ENCODE measurements at regions not wholly inside any gene's neighbourhood (a gene's known extent, or its start where the extent isn't known, plus 50 kb on each side); places are given as distances from the start of the nearest gene placed in this dataset.
"Not testable (repeated sequence)": the region's sequence is repeated elsewhere in the genome, so short reads cannot be mapped to it uniquely, and the experiment has no call there.

DNA sequence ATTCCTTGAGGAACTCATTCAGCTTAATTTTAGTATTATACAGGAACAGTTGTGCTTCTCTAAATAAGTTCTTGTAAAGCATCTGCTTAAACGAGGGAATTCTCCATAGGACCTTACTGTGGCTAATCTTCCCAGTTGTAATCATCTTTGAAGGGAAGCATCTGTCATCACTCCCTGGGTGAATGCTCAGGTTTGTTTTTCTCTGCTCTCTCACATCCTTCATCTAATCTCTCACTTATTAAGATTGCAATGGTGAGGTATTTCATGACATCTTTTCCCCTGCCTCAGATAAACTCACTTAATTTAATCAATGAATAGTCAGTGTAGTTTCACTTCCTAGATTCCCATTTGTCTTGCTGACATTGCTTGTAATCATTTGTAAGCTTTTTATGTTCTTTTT, 121.8 kb upstream of the ADAMTS3 start:
- H3K27ac Mint-ChIP-seq = no peak overlapping the region

DNA sequence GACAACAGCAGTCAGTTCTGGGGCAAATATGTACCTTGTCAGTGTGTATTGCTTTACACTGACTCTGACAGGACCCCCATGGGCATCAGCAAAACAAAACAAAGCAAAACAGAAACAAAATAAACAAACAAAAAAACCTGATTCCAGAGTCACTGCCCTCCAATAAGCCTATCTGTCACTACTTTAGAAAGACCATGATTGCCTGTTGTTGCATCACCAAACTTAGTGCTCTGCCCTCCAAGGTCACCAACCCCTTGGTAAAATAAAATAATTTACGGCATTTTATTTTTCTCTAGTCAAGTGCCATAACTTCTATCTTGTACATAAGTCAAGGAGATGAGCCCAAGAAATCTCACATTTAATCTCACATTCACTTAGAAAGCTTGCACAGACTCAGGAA, 120.9 kb upstream of the ADAMTS3 start:
- Histone ChIP-seq H3K36me3 (replicated peaks in 1 of 2; ENCODE audit: control extremely low read depth in 1 of 2, control insufficient read depth in 1 of 2, extremely low read depth in 1 of 2, insufficient read depth in 2 of 2, low read length in 1 of 2) (no peaks in the 10 kb centered on the region), H3K4me2 (replicated peaks; ENCODE audit: low read depth, low read length, poor library complexity, severe bottlenecking) (no peak overlapping the region), H2AFZ (ENCODE audit: insufficient read depth, low read depth, low read length, poor library complexity, severe bottlenecking) (no peak overlapping the region), H3K9me3 (ENCODE audit: control extremely low read depth in 1 of 3, control insufficient read depth in 2 of 3, insufficient read depth in 1 of 3, low read length in 2 of 3) (no peaks in the 10 kb centered on the region), H3K27ac (ENCODE audit: low read length in 2 of 2) (no peak overlapping the region), H3K79me2 (ENCODE audit: control insufficient read depth, insufficient read depth, low read length) (no peaks in the 10 kb centered on the region), H3K4me1 (ENCODE audit: control insufficient read depth in 2 of 2, insufficient read depth in 2 of 2, low read length in 2 of 2) (no peaks in the 10 kb centered on the region), H3K27me3 (replicated peaks in 1 of 4; ENCODE audit: control extremely low read depth in 1 of 4, control insufficient read depth in 3 of 4, insufficient read depth in 4 of 4, low read length in 3 of 4) (no peaks in the 10 kb centered on the region), H3K9ac (ENCODE audit: low read length) (no peak overlapping the region), H3K4me3 (ENCODE audit: control extremely low read depth in 1 of 5, extremely low read depth in 1 of 5, insufficient read depth in 1 of 5, low read depth in 2 of 5, low read length in 4 of 5) (no peak overlapping the region), H4K20me1 (ENCODE audit: control insufficient read depth, insufficient read depth, low read length, poor library complexity, severe bottlenecking) (no peaks in the 10 kb centered on the region)
- Mint-ChIP-seq H3K27me3 (no peaks in the 10 kb centered on the region), H3K4me1 (no peaks in the 10 kb centered on the region), H3K27ac (no peak overlapping the region), H3K4me3 (no peak overlapping the region), H3K9me3 (ENCODE audit: insufficient read depth) (no peaks in the 10 kb centered on the region)
- no peak for TF ChIP-seq EZH2 (IDR thresholded peaks at IDR 0.05; ENCODE audit: borderline replicate concordance, insufficient read depth, low read depth, low read length, poor library complexity, severe bottlenecking)
- TF ChIP-seq, protein P1, sequence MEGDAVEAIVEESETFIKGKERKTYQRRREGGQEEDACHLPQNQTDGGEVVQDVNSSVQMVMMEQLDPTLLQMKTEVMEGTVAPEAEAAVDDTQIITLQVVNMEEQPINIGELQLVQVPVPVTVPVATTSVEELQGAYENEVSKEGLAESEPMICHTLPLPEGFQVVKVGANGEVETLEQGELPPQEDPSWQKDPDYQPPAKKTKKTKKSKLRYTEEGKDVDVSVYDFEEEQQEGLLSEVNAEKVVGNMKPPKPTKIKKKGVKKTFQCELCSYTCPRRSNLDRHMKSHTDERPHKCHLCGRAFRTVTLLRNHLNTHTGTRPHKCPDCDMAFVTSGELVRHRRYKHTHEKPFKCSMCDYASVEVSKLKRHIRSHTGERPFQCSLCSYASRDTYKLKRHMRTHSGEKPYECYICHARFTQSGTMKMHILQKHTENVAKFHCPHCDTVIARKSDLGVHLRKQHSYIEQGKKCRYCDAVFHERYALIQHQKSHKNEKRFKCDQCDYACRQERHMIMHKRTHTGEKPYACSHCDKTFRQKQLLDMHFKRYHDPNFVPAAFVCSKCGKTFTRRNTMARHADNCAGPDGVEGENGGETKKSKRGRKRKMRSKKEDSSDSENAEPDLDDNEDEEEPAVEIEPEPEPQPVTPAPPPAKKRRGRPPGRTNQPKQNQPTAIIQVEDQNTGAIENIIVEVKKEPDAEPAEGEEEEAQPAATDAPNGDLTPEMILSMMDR (IDR thresholded peaks at IDR 0.05) = no peak
- no CpG with 5 or more reads among the region's 1 CpG for WGBS (ENCODE audit: insufficient coverage)
- ATAC-seq (ENCODE audit: low read depth) (no peak), DNase-seq (no peak)
- intact Hi-C loops (cut with micrococcal nuclease) = no loop called here
- POLR2A ChIA-PET = no interaction called here
- CTCF ChIA-PET = interaction anchor here (1.6 kb wide), 1 partner anchor 10 kb away, joined by 3 read pairs; no protein-coding TSS in a partner anchor

More for the DNA sequence above, 121.8 kb upstream of the ADAMTS3 start:
- no peaks in the 10 kb centered on the region for H3K27me3 Mint-ChIP-seq
- ChIA-PET POLR2A (no interaction called here), CTCF (interaction anchor here (1.6 kb wide), 1 partner anchor 9 kb away, joined by 3 read pairs; no protein-coding TSS in a partner anchor)
- DNase-seq (no peak), ATAC-seq (ENCODE audit: low read depth) (no peak)
- Histone ChIP-seq H3K27ac (ENCODE audit: low read length in 2 of 2) (no peak overlapping the region), H2AFZ (ENCODE audit: insufficient read depth, low read depth, low read length, poor library complexity, severe bottlenecking) (no peak overlapping the region), H4K20me1 (ENCODE audit: control insufficient read depth, insufficient read depth, low read length, poor library complexity, severe bottlenecking) (no peaks in the 10 kb centered on the region), H3K36me3 (replicated peaks in 1 of 2; ENCODE audit: control extremely low read depth in 1 of 2, control insufficient read depth in 1 of 2, extremely low read depth in 1 of 2, insufficient read depth in 2 of 2, low read length in 1 of 2) (no peaks in the 10 kb centered on the region), H3K4me1 (ENCODE audit: control insufficient read depth in 2 of 2, insufficient read depth in 2 of 2, low read length in 2 of 2) (no peaks in the 10 kb centered on the region), H3K4me2 (replicated peaks; ENCODE audit: low read depth, low read length, poor library complexity, severe bottlenecking) (no peak overlapping the region), H3K9ac (ENCODE audit: low read length) (no peak overlapping the region), H3K4me3 (ENCODE audit: control extremely low read depth in 1 of 5, extremely low read depth in 1 of 5, insufficient read depth in 1 of 5, low read depth in 2 of 5, low read length in 4 of 5) (no peak overlapping the region), H3K27me3 (replicated peaks in 1 of 4; ENCODE audit: control extremely low read depth in 1 of 4, control insufficient read depth in 3 of 4, insufficient read depth in 4 of 4, low read length in 3 of 4) (peaks cover 0 to 2% (median 0%) of the 10 kb centered on the region in 4 experiments), H3K9me3 (ENCODE audit: control extremely low read depth in 1 of 3, control insufficient read depth in 2 of 3, insufficient read depth in 1 of 3, low read length in 2 of 3) (no peaks in the 10 kb centered on the region), H3K79me2 (ENCODE audit: control insufficient read depth, insufficient read depth, low read length) (no peaks in the 10 kb centered on the region)
- H3K9me3 Mint-ChIP-seq (ENCODE audit: insufficient read depth) = no peaks in the 10 kb centered on the region
- no peaks in the 10 kb centered on the region for H3K4me1 Mint-ChIP-seq
- no CpG with 5 or more reads among the region's 1 CpG for WGBS (ENCODE audit: insufficient coverage)
- no peak overlapping the region for H3K4me3 Mint-ChIP-seq
- intact Hi-C loops (cut with micrococcal nuclease) = no loop called here
- TF ChIP-seq, protein P1 (IDR thresholded peaks at IDR 0.05) = no peak
- TF ChIP-seq EZH2 (IDR thresholded peaks at IDR 0.05; ENCODE audit: borderline replicate concordance, insufficient read depth, low read depth, low read length, poor library complexity, severe bottlenecking) = no peak

DNA sequence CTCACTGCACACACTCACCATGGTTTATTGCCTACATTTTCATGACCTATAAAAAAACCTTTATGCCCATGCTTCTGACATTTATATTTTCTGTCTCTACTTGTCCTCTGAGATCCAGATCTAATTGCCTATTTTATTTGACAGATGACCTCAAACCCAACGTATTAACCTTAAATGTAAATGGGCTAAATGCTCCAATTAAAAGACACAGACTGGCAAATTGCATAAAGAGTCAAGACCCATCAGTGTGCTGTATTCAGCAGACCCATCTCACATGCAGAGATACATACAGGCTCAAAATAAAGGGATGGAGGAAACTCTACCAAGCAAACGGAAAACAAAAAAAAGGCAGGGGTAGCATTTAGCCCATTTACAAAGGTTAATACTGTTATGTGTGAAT, 117.4 kb upstream of the ADAMTS3 start:
- H3K4me1 Mint-ChIP-seq; H3K4me2 ChIP-seq (replicated peaks; ENCODE audit: low read depth, low read length, poor library complexity, severe bottlenecking); H3K4me3 Mint-ChIP-seq; H3K4me3 ChIP-seq (ENCODE audit: control extremely low read depth in 1 of 5, extremely low read depth in 1 of 5, insufficient read depth in 1 of 5, low read depth in 2 of 5, low read length in 4 of 5); H2AFZ ChIP-seq (ENCODE audit: insufficient read depth, low read depth, low read length, poor library complexity, severe bottlenecking); H3K27ac Mint-ChIP-seq; H3K27ac ChIP-seq (ENCODE audit: low read length in 2 of 2); H3K27me3 Mint-ChIP-seq; H3K4me1 ChIP-seq (ENCODE audit: control insufficient read depth in 2 of 2, insufficient read depth in 2 of 2, low read length in 2 of 2); H4K20me1 ChIP-seq (ENCODE audit: control insufficient read depth, insufficient read depth, low read length, poor library complexity, severe bottlenecking); DNase-seq; CTCF ChIA-PET; H3K9ac ChIP-seq (ENCODE audit: low read length); H3K79me2 ChIP-seq (ENCODE audit: control insufficient read depth, insufficient read depth, low read length); POLR2A ChIA-PET; H3K9me3 Mint-ChIP-seq (ENCODE audit: insufficient read depth); intact Hi-C loops (cut with micrococcal nuclease); H3K9me3 ChIP-seq (ENCODE audit: control extremely low read depth in 1 of 3, control insufficient read depth in 2 of 3, insufficient read depth in 1 of 3, low read length in 2 of 3); H3K27me3 ChIP-seq (replicated peaks in 1 of 4; ENCODE audit: control extremely low read depth in 1 of 4, control insufficient read depth in 3 of 4, insufficient read depth in 4 of 4, low read length in 3 of 4); ATAC-seq (ENCODE audit: low read depth); H3K36me3 ChIP-seq (replicated peaks in 1 of 2; ENCODE audit: control extremely low read depth in 1 of 2, control insufficient read depth in 1 of 2, extremely low read depth in 1 of 2, insufficient read depth in 2 of 2, low read length in 1 of 2): not testable (repeated sequence)
- WGBS (ENCODE audit: insufficient coverage) = 100% methylated on average over 1 of the region's 2 CpGs
